SK-N-SH (cell line): ENCODE measurements at regions not wholly inside any gene's neighbourhood (a gene's known extent, or its start where the extent isn't known, plus 50 kb on each side); places are given as distances from the start of the nearest gene placed in this dataset.

Experiments used
- CTCF ChIA-PET: fragments of 300-600, 350-600 bp; formaldehyde crosslinking; extraction: SDS; loops from one replicate; lab custom pipeline; 2021; lab: Yijun Ruan, JAX
- POLR2A ChIA-PET: fragments of 350-600 bp; sonication (Branson Sonifier 250); formaldehyde crosslinking; extraction: SDS; loops from one replicate; lab custom pipeline; 2020; ENCODE audit warnings: antibody characterized with exemption, inconsistent platforms; lab: Yijun Ruan, JAX
- DNase-seq: peaks from one replicate; pipeline ENCODE4 v3.0.0; 2012
- H2AFZ ChIP-seq: fragments of 200-600 bp; sonication (generic); 2 replicates; pipeline ENCODE4 v1.8.1; 2016; ENCODE audit warnings: antibody characterized with exemption, mild to moderate bottlenecking, low read depth
- H3F3A ChIP-seq: fragments of 200-600 bp; sonication (generic); replicated peaks from 2 replicates; pipeline ENCODE3; 2016; ENCODE audit warnings: antibody characterized with exemption, mild to moderate bottlenecking; ENCODE audit not compliant: insufficient read depth
- H3K27ac ChIP-seq, 2 experiments: fragments of 200-500 bp in 1 of 2; fragments of 200-600 bp in 1 of 2; sonication (Bioruptor generic) in 1 of 2; sonication (generic), shearing (Covaris generic) in 1 of 2; 2 replicates each; pipeline versions ENCODE4 v1.5.1 to v1.6.1; 2014 to 2016; ENCODE audit warnings: low read depth in 2 of 2, inconsistent platforms in 1 of 2, low read length in 1 of 2, mild to moderate bottlenecking in 1 of 2, mixed read lengths in 1 of 2
- H3K27me3 ChIP-seq: fragments of 200-600 bp; sonication (generic), shearing (Covaris generic); 2 replicates; pipeline ENCODE4 v1.6.1; 2016; ENCODE audit warnings: mixed run types; ENCODE audit not compliant: insufficient read depth
- H3K36me3 ChIP-seq, 2 experiments: fragments of 200-500 bp in 1 of 2; fragments of 200-600 bp in 1 of 2; sonication (Bioruptor generic) in 1 of 2; sonication (generic) in 1 of 2; replicated peaks in 1 of 2; 2 replicates each; pipeline versions ENCODE3 to v1.5.1; 2014 to 2016; ENCODE audit warnings: low read length in 1 of 2, mild to moderate bottlenecking in 1 of 2; ENCODE audit not compliant: insufficient read depth in 2 of 2, control insufficient read depth in 1 of 2
- H3K4me1 ChIP-seq, 2 experiments: fragments of 200-500 bp in 1 of 2; fragments of 200-600 bp in 1 of 2; sonication (Bioruptor generic) in 1 of 2; sonication (generic), shearing (Covaris generic) in 1 of 2; 2 replicates each; pipeline versions ENCODE4 v1.5.1 to v1.6.1; 2014 to 2016; ENCODE audit warnings: low read depth in 1 of 2, low read length in 1 of 2, mixed run types in 1 of 2; ENCODE audit not compliant: insufficient read depth in 2 of 2, control insufficient read depth in 1 of 2
- H3K4me2 ChIP-seq: fragments of 200-600 bp; sonication (generic), shearing (Covaris generic); 2 replicates; pipeline ENCODE4 v1.6.1; 2017; ENCODE audit warnings: mixed run types
- H3K4me3 ChIP-seq, 2 experiments: fragments of 200-500 bp in 1 of 2; fragments of 200-600 bp in 1 of 2; sonication (Bioruptor generic) in 1 of 2; sonication (generic), shearing (Covaris generic) in 1 of 2; 2 replicates each; pipeline versions ENCODE4 v1.5.1 to v1.8.1; 2014 to 2016; ENCODE audit warnings: low read depth in 2 of 2, inconsistent platforms in 1 of 2, low read length in 1 of 2, mild to moderate bottlenecking in 1 of 2, mixed read lengths in 1 of 2, moderate library complexity in 1 of 2
- H3K79me2 ChIP-seq: fragments of 200-600 bp; sonication (generic); 2 replicates; pipeline ENCODE4 v1.8.1; 2017; ENCODE audit warnings: mild to moderate bottlenecking; ENCODE audit not compliant: insufficient read depth
- H3K9ac ChIP-seq: fragments of 200-600 bp; sonication (generic); 2 replicates; pipeline ENCODE4 v1.6.1; 2017; ENCODE audit warnings: mixed run types
- H3K9me2 ChIP-seq: fragments of 200-600 bp; sonication (generic); 2 replicates; pipeline ENCODE4 v1.6.1; 2017; ENCODE audit warnings: mixed run types
- H3K9me3 ChIP-seq: fragments of 200-600 bp; sonication (generic); 2 replicates; pipeline ENCODE4 v1.6.1; 2017; ENCODE audit warnings: mixed run types, mild to moderate bottlenecking, moderate library complexity
- H4K20me1 ChIP-seq: fragments of 200-600 bp; sonication (generic); 2 replicates; pipeline ENCODE4 v1.6.1; 2017; ENCODE audit warnings: mild to moderate bottlenecking, mixed run types; ENCODE audit not compliant: insufficient read depth
- IRF3 ChIP-seq: fragments of 150-350 bp; IDR thresholded peaks from 2 replicates; pipeline ENCODE4 v1.6.1; 2016; ENCODE audit warnings: mild to moderate bottlenecking, low read depth, low read length
- RCOR1 ChIP-seq: fragments of 150-350 bp; IDR thresholded peaks from 2 replicates; pipeline ENCODE4 v1.6.1; 2017; ENCODE audit warnings: antibody characterized with exemption, low read length
- TAF1 ChIP-seq: IDR thresholded peaks from 2 replicates; pipeline ENCODE4 v1.6.1; 2012; ENCODE audit warnings: low read depth, mild to moderate bottlenecking, low read length, moderate library complexity, borderline replicate concordance
- WGBS: methylation state at CpG from one replicate; pipeline ENCODE4 v1.1.6; 2017; ENCODE audit warnings: low lambda C conversion rate; 5-methylcytosine and 5-hydroxymethylcytosine counted together
- TF ChIP-seq, protein P1 (sequence below): IDR thresholded peaks from 2 replicates; pipeline ENCODE4 v1.6.1; 2012; ENCODE audit warnings: mild to moderate bottlenecking, low read depth, low read length, moderate library complexity
- TF ChIP-seq, protein P2 (sequence below): IDR thresholded peaks from 2 replicates; pipeline ENCODE4 v1.4.0; 2012; ENCODE audit warnings: low read depth

GRCh38 chr4:180668732-180669131 is 1574.5 kb upstream of the TENM3 start (continued):
- TF ChIP-seq, protein P1, sequence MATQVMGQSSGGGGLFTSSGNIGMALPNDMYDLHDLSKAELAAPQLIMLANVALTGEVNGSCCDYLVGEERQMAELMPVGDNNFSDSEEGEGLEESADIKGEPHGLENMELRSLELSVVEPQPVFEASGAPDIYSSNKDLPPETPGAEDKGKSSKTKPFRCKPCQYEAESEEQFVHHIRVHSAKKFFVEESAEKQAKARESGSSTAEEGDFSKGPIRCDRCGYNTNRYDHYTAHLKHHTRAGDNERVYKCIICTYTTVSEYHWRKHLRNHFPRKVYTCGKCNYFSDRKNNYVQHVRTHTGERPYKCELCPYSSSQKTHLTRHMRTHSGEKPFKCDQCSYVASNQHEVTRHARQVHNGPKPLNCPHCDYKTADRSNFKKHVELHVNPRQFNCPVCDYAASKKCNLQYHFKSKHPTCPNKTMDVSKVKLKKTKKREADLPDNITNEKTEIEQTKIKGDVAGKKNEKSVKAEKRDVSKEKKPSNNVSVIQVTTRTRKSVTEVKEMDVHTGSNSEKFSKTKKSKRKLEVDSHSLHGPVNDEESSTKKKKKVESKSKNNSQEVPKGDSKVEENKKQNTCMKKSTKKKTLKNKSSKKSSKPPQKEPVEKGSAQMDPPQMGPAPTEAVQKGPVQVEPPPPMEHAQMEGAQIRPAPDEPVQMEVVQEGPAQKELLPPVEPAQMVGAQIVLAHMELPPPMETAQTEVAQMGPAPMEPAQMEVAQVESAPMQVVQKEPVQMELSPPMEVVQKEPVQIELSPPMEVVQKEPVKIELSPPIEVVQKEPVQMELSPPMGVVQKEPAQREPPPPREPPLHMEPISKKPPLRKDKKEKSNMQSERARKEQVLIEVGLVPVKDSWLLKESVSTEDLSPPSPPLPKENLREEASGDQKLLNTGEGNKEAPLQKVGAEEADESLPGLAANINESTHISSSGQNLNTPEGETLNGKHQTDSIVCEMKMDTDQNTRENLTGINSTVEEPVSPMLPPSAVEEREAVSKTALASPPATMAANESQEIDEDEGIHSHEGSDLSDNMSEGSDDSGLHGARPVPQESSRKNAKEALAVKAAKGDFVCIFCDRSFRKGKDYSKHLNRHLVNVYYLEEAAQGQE, result no peak
- TF ChIP-seq IRF3, result no peak
- TF ChIP-seq, all 33 proteins: peak for 0

- Histone ChIP-seq H4K20me1 (no peaks in the 10 kb centered on the region), H3K27ac (no peak overlapping the region), H2AFZ (no peak overlapping the region), H3K27me3 (no peaks in the 10 kb centered on the region), H3K4me3 (no peak overlapping the region), H3K79me2 (no peaks in the 10 kb centered on the region), H3K9ac (no peak overlapping the region), H3K36me3 (no peaks in the 10 kb centered on the region), H3K4me2 (no peak overlapping the region), H3K4me1 (no peaks in the 10 kb centered on the region; a peak in 1 of 4 replicates), H3K9me3 (no peaks in the 10 kb centered on the region), H3F3A (no peaks in the 10 kb centered on the region), H3K9me2 (no peaks in the 10 kb centered on the region)
- no peak for DNase-seq
- CTCF ChIA-PET, result interaction anchor here (0.5 to 0.8 kb wide), 2 partner anchors 155 to 859 kb away, joined by 3 to 4 read pairs; no protein-coding TSS in a partner anchor
- no peak for TF ChIP-seq IRF3
- 34% methylated on average over 4 of the region's 4 CpGs for WGBS
- POLR2A ChIA-PET, result no interaction called here
Observed at GRCh38 chr4:180669680-180670079, 1573.5 kb upstream of the TENM3 start.

- Histone ChIP-seq H3K4me2 (no peak overlapping the region), H3K27me3 (no peaks in the 10 kb centered on the region), H3K36me3 (no peaks in the 10 kb centered on the region), H3K9ac (no peak overlapping the region), H3K79me2 (no peaks in the 10 kb centered on the region), H3K27ac (no peak overlapping the region), H2AFZ (no peak overlapping the region), H4K20me1 (no peaks in the 10 kb centered on the region), H3K9me3 (no peaks in the 10 kb centered on the region), H3K9me2 (no peaks in the 10 kb centered on the region), H3K4me3 (no peak overlapping the region), H3K4me1 (no peaks in the 10 kb centered on the region), H3F3A (no peaks in the 10 kb centered on the region)
- WGBS, result 23% methylated on average over 4 of the region's 4 CpGs
- ChIA-PET POLR2A (no interaction called here), CTCF (interaction anchor here (3.3 kb wide), 1 partner anchor 9 kb away, joined by 24 read pairs; no protein-coding TSS in a partner anchor)
- DNase-seq, result no peak
- TF ChIP-seq, protein P2, sequence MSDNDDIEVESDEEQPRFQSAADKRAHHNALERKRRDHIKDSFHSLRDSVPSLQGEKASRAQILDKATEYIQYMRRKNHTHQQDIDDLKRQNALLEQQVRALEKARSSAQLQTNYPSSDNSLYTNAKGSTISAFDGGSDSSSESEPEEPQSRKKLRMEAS, result no peak
- TF ChIP-seq TAF1, result no peak
- no peak for TF ChIP-seq RCOR1
Observed at GRCh38 chr4:180674619-180675358, 1568.4 kb upstream of the TENM3 start.
